ENCODE measurements at regions not wholly inside any gene's neighbourhood (a gene's known extent, or its start where the extent isn't known, plus 50 kb on each side); places are given as distances from the start of the nearest gene placed in this dataset.

- TF ChIP-seq CTCF (IDR thresholded peaks at IDR 0.05; ENCODE audit: insufficient read depth, low read length, poor library complexity, severe bottlenecking): no peak
- TF ChIP-seq EZH2phosphoT487 (conservative IDR thresholded peaks at IDR 0.05; ENCODE audit: low read length): no peak
Measured at GRCh38 chr14:71620401-71620800, 311.8 kb upstream of the RGS6 start.

Data from SU-DHL-6 (cell line).